AG04450 (cell line): ENCODE measurements at regions not wholly inside any gene's neighbourhood (a gene's known extent, or its start where the extent isn't known, plus 50 kb on each side); places are given as distances from the start of the nearest gene placed in this dataset.

ENCODE experiments used
- CTCF ChIA-PET: fragments of 300-600, 350-600 bp; formaldehyde crosslinking; extraction: SDS; loops from one replicate; lab custom pipeline; 2022; ENCODE audit warnings: antibody characterized with exemption, inconsistent platforms; lab: Charles Lee
- POLR2A ChIA-PET: fragments of 350-600 bp; formaldehyde crosslinking; extraction: SDS; loops from one replicate; lab custom pipeline; 2021; ENCODE audit warnings: antibody characterized with exemption, inconsistent platforms; lab: Yijun Ruan, JAX
- DNase-seq: peaks from one replicate; pipeline ENCODE4 v3.0.0-alpha.2; 2011; ENCODE audit warnings: low read depth, low spot score
- H3K27ac ChIP-seq: one replicate; pipeline ENCODE4 v1.5.1; 2012; ENCODE audit warnings: low read depth, low read length, control low read depth
- H3K27me3 ChIP-seq: one replicate; pipeline ENCODE4 v1.6.0; 2012; ENCODE audit warnings: low read length; ENCODE audit not compliant: control insufficient read depth, insufficient read depth
- H3K4me3 ChIP-seq: 2 replicates; pipeline ENCODE4 v1.5.1; 2011; ENCODE audit warnings: mild to moderate bottlenecking, low read depth, low read length, control low read depth
- H3K9me3 ChIP-seq: 2 replicates; pipeline ENCODE4 v1.5.1; 2012; ENCODE audit warnings: low read length; ENCODE audit not compliant: control insufficient read depth, insufficient read depth
- TF ChIP-seq, protein P1 (sequence below): IDR thresholded peaks from 2 replicates; pipeline ENCODE4 v1.5.1; 2011; ENCODE audit warnings: low read depth, low read length, control low read depth, inconsistent platforms

DNA sequence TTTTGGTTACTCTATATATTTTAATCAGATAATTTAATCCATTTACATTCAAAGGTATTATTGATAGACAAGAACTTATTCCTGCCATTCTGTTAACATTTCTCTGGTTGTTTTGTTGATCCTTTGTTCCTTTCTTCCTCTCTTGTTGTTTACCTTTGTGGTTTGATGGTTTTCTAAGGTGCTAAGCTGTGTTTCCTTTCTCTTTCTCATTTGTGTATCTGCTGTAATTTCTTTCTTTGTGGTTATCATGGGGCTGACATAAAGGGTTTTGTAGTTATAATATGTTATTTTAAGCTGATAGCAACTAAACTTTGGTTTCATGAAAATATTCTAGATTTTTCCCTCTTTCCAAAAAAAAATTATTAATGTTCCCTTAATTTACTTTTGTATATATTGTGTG is 179.2 kb downstream of the NDUFA10 start:
- DNase-seq, result no peak
- Histone ChIP-seq H3K4me3 (no peak overlapping the region), H3K27me3 (no peaks in the 10 kb centered on the region), H3K9me3 (no peaks in the 10 kb centered on the region; the same call in 1 of the 2 replicates), H3K27ac (no peak overlapping the region)
- ChIA-PET CTCF (interaction anchor here (0.8 kb wide), 1 partner anchor 1061 kb away, joined by 3 read pairs; no protein-coding TSS in a partner anchor), POLR2A (no interaction called here)
- TF ChIP-seq, protein P1, sequence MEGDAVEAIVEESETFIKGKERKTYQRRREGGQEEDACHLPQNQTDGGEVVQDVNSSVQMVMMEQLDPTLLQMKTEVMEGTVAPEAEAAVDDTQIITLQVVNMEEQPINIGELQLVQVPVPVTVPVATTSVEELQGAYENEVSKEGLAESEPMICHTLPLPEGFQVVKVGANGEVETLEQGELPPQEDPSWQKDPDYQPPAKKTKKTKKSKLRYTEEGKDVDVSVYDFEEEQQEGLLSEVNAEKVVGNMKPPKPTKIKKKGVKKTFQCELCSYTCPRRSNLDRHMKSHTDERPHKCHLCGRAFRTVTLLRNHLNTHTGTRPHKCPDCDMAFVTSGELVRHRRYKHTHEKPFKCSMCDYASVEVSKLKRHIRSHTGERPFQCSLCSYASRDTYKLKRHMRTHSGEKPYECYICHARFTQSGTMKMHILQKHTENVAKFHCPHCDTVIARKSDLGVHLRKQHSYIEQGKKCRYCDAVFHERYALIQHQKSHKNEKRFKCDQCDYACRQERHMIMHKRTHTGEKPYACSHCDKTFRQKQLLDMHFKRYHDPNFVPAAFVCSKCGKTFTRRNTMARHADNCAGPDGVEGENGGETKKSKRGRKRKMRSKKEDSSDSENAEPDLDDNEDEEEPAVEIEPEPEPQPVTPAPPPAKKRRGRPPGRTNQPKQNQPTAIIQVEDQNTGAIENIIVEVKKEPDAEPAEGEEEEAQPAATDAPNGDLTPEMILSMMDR, result no peak

DNA sequence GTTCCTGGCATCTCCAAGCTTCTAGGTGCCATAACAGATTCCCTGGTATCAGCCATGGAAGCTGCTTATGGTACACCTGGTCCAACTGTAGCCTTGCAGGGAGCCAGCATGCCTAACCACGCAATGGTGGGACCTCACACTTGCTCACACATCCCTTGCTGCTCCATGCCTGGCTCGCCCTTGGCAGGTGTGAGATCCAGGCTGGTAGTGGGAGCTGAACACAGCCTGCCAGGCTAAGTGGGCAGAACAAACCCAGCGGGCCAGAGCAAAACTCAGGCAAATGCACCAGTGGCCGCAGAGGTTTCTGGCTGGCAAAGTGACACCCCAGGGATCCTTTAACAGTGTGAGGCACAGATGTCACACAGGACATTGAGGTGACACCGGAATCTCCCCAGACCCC is 185.8 kb downstream of the NDUFA10 start:
- no peak overlapping the region for H3K4me3 ChIP-seq
- peaks cover 26% of the 10 kb centered on the region for H3K9me3 ChIP-seq
- no peaks in the 10 kb centered on the region for H3K27me3 ChIP-seq
- POLR2A ChIA-PET, result no interaction called here
- TF ChIP-seq, protein P1, result no peak
- CTCF ChIA-PET, result no interaction called here
- DNase-seq, result no peak
- H3K27ac ChIP-seq, result no peak overlapping the region

DNA sequence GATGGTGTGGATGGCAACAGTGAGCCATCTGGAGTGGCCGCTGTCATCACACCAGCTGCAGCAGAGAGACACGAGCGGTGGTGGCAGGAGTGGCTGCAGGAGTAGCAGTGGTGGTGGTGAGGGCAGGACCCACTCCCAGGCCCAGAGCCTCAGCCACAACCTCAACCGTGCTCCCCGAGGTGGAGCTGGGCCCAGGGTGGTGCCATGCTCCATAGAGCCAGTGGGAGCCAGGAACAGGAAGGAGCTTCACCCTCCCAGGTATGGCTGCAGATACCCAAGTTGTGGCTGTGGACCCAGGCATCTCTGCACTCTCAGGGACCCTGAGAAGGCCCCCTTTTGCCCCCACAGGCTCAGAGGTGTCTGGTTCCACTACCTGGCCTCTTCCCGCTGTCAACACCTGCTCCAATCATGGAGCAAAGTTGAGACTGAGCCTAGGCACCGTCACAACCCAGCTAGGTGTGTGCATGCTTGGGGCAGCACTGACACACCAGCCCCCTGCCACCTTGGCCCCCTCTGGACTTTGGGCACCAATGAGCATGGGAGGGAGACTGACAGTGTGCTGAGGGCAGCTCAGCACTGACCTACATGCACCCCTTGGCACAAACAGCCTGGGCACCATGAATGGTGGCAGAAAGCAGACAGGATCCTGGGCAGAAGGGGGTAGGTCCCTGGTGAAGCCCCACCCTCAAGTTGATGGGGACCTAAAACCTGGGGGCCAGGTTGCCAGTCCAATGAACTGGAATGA is 188.9 kb downstream of the NDUFA10 start:
- H3K9me3 ChIP-seq, result peaks cover 50% of the 10 kb centered on the region
- TF ChIP-seq, protein P1, result no peak
- H3K4me3 ChIP-seq, result no peak overlapping the region
- DNase-seq, result no peak
- ChIA-PET POLR2A (no interaction called here), CTCF (interaction anchor here (0.7 kb wide), 1 partner anchor 801 kb away, joined by 3 read pairs; no protein-coding TSS in a partner anchor)
- H3K27ac ChIP-seq, result no peak overlapping the region
- H3K27me3 ChIP-seq, result no peaks in the 10 kb centered on the region

DNA sequence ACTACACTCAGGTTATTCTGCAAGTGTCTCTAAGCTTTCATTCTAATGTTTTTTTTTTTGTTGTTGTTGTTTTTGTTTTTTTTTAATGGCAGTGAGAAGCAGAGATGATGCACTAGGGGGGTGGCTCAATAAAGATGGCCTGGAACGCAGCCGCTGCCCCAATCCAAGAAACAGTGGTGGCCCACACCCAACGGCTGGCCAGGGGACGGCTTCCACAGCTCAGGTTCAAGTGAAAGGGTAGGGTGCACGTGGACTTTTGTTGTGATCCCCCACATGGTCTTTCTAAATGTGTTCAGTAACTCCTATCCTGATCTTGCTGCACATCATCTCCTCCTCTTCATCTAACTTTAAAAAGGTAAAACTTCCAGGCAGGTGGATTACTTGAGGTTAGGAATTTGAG is 190.1 kb downstream of the NDUFA10 start:
- H3K27ac ChIP-seq, result no peak overlapping the region
- no peaks in the 10 kb centered on the region for H3K27me3 ChIP-seq
- H3K4me3 ChIP-seq, result no peak overlapping the region
- TF ChIP-seq, protein P1, result no peak
- no peak for DNase-seq
- peaks cover 60% of the 10 kb centered on the region for H3K9me3 ChIP-seq
- CTCF ChIA-PET, result no interaction called here
- POLR2A ChIA-PET, result interaction anchor here (0.6 kb wide), 1 partner anchor 811 kb away, joined by 3 read pairs; no protein-coding TSS in a partner anchor

DNA sequence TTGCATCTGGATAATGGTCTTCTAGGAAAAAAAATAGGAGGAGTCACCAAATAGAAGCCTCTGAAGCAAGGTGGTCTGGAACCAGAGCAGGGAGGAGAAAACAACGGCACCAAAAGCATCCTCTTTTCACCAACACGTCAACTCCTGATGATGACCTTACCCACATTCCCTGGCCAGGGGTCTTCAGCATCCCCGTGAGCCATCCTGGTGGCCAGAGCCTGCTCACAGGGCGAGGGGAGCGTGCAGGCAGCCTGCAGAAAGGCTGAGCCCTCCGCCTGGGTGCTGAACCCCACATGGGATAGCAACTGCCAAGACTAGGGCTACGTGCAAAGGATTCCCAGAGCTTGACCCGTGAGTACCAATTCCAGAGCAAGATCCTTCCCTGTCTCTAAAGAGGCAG is 191.0 kb downstream of the NDUFA10 start:
- H3K9me3 ChIP-seq, result peaks cover 64% of the 10 kb centered on the region
- no peak for DNase-seq
- no peak overlapping the region for H3K4me3 ChIP-seq
- TF ChIP-seq, protein P1, result no peak
- no peaks in the 10 kb centered on the region for H3K27me3 ChIP-seq
- ChIA-PET CTCF (no interaction called here), POLR2A (no interaction called here)
- no peak overlapping the region for H3K27ac ChIP-seq
